Glutamatergic neuron (in vitro differentiated cells): ENCODE measurements at regions not wholly inside any gene's neighbourhood (a gene's known extent, or its start where the extent isn't known, plus 50 kb on each side); places are given as distances from the start of the nearest gene placed in this dataset.

Experiments
- DNase-seq: peaks from one replicate; pipeline ENCODE4 v3.0.0; 2022
- H3K27ac Mint-ChIP-seq: one replicate; pipeline ENCODE4 v1.8.0; 2020; ENCODE audit warnings: mild to moderate bottlenecking, mixed read lengths, inconsistent platforms; ENCODE audit not compliant: unreplicated experiment
- H3K27me3 Mint-ChIP-seq: one replicate; pipeline ENCODE4 v1.8.0; 2020; ENCODE audit warnings: mild to moderate bottlenecking, moderate library complexity, mixed read lengths, inconsistent platforms; ENCODE audit not compliant: unreplicated experiment
- H3K36me3 Mint-ChIP-seq: one replicate; pipeline ENCODE4 v1.8.0; 2020; ENCODE audit warnings: mild to moderate bottlenecking, mixed read lengths, inconsistent platforms; ENCODE audit not compliant: unreplicated experiment
- H3K4me1 Mint-ChIP-seq: one replicate; pipeline ENCODE4 v1.8.0; 2020; ENCODE audit warnings: mild to moderate bottlenecking, low read depth, mixed read lengths, inconsistent platforms; ENCODE audit not compliant: unreplicated experiment
- H3K4me3 Mint-ChIP-seq: one replicate; pipeline ENCODE4 v1.8.0; 2020; ENCODE audit warnings: mild to moderate bottlenecking, mixed read lengths, inconsistent platforms; ENCODE audit not compliant: unreplicated experiment
- H3K9me3 Mint-ChIP-seq: one replicate; pipeline ENCODE4 v1.8.0; 2020; ENCODE audit warnings: mild to moderate bottlenecking, moderate library complexity, mixed read lengths, inconsistent platforms; ENCODE audit not compliant: unreplicated experiment
- TF ChIP-seq, protein P1 (sequence below): fragments of 200-600 bp; sonication (generic); IDR thresholded peaks from one replicate; pipeline ENCODE4 v1.5.0; 2021; ENCODE audit not compliant: partially characterized antibody, unreplicated experiment

DNA sequence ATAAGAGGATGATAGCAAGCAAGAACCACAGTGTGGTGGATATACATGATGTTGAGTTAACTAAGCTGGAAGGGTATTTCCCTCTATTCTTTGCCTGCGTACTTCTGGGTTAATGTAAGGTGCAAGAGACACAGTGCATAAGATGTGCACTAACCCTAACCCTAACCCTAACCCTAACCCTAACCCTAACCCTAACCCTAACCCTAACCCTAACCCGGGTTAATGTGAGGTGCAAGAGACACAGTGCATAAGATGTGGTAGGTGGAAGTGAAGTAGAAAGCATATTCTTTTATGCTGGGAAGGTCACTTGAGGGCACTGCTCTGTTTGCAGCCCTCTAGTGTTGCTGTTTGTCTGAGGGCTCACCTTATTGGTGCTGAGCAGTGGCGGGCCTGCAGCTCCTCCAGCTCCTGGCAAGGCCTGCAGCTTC, 181.5 kb upstream of the ITGA4 start:
- Mint-ChIP-seq H3K36me3 (no peaks in the 10 kb centered on the region), H3K4me3 (no peak overlapping the region), H3K27ac (no peak overlapping the region)

DNA sequence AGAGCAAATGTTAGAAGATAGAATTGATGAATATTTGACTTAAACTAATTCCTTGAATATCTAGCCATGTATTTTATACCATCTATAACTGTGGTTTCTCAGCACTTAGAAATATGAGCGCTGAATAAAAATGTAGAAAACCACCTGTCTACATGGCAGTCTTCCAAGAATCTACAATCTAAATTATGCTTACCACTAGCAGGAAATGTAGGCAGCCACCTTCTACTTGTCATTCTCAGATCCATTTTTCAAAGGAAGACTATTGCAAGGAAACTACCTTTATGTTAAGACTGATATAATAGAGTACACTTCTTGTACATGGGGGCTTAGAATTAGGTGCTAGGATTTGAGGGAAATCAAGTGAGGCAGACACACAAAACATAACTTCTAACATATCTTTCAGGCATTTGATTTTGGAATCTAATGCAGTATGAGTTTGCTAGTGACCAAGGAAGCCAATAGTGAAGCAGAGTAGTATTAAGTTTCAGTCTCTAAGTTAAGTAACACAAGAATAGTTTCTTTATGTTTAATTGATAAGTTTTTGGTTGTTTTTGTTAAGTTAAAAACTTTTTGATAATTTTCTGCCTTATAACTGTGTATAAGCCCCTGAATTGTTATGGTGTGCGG, 175.9 kb upstream of the ITGA4 start:
- Mint-ChIP-seq H3K36me3 (no peaks in the 10 kb centered on the region), H3K9me3 (no peaks in the 10 kb centered on the region), H3K4me3 (no peak overlapping the region), H3K4me1 (no peaks in the 10 kb centered on the region), H3K27me3 (no peaks in the 10 kb centered on the region), H3K27ac (no peak overlapping the region)
- TF ChIP-seq, protein P1, sequence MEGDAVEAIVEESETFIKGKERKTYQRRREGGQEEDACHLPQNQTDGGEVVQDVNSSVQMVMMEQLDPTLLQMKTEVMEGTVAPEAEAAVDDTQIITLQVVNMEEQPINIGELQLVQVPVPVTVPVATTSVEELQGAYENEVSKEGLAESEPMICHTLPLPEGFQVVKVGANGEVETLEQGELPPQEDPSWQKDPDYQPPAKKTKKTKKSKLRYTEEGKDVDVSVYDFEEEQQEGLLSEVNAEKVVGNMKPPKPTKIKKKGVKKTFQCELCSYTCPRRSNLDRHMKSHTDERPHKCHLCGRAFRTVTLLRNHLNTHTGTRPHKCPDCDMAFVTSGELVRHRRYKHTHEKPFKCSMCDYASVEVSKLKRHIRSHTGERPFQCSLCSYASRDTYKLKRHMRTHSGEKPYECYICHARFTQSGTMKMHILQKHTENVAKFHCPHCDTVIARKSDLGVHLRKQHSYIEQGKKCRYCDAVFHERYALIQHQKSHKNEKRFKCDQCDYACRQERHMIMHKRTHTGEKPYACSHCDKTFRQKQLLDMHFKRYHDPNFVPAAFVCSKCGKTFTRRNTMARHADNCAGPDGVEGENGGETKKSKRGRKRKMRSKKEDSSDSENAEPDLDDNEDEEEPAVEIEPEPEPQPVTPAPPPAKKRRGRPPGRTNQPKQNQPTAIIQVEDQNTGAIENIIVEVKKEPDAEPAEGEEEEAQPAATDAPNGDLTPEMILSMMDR, result no peak
- DNase-seq, result no peak

More for the DNA sequence above, 181.5 kb upstream of the ITGA4 start:
- H3K27me3 Mint-ChIP-seq, result peaks cover 2% of the 10 kb centered on the region
- TF ChIP-seq, protein P1, result no peak
- H3K9me3 Mint-ChIP-seq, result no peaks in the 10 kb centered on the region
- no peaks in the 10 kb centered on the region for H3K4me1 Mint-ChIP-seq
- DNase-seq, result no peak

DNA sequence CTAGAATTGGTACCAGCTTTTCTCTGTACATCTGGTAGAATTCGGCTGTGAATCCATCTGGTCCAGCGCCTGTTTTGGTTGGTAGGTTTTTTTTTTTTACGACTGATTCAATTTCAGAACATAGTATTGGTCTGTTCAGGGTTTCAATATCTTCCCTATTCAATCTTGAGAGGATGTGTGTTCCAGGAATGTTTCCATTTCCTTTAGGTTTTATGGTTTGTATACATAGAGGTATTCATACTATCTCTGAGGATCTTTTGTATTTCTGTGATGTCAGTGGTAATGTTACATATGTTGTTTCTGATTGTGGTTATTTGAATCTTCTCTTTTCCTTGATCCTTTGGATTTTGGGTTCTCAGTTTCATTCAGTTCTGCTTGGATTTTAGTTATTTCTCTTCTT, 172.1 kb upstream of the ITGA4 start:
- Mint-ChIP-seq H3K9me3 (no peaks in the 10 kb centered on the region), H3K27me3 (no peaks in the 10 kb centered on the region), H3K36me3 (no peaks in the 10 kb centered on the region), H3K4me1 (no peaks in the 10 kb centered on the region), H3K27ac (no peak overlapping the region), H3K4me3 (no peak overlapping the region)
- DNase-seq, result no peak
- TF ChIP-seq, protein P1, result no peak

DNA sequence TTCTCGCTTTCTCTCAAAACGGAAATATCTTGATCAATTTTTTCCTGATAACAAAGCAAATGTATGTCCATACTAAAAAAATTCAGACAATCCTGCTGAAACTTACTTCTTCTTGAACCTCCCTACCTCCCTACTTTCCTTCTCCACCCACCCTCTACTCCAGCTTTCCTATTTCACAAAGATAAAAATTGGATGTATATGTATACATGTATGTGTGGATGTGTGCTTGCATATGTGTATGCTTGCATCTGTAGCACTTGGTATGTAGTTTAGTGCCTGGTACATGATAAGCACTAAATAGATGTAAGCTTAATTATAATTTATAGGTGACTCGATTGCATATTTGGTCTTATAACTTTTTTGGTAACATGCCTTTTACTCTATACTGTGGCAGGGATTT, 167.5 kb upstream of the ITGA4 start:
- Mint-ChIP-seq H3K4me1 (no peaks in the 10 kb centered on the region), H3K4me3 (no peak overlapping the region), H3K9me3 (peaks cover 3% of the 10 kb centered on the region), H3K27me3 (no peaks in the 10 kb centered on the region), H3K36me3 (peaks cover 4% of the 10 kb centered on the region), H3K27ac (no peak overlapping the region)
- TF ChIP-seq, protein P1, result no peak
- DNase-seq, result no peak

DNA sequence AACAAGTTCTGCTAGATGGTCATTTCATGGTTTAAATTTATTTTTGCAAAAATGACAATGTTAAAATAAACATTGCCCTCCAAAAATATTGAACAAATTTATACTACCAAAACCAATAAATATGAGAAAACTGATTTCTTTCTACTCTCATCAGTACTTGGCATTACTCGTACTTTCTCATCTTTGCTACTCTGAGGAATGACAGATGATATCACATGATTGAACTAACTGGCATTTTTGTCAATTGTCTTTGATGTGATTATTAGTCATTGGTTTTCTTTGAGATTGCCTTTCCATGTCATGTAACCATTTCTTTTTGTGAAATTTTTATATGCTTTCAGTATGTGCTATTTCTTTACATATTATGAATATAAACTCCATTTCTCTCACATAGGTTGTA, 167.0 kb upstream of the ITGA4 start:
- H3K9me3 Mint-ChIP-seq, result peaks cover 3% of the 10 kb centered on the region
- no peaks in the 10 kb centered on the region for H3K27me3 Mint-ChIP-seq
- no peak overlapping the region for H3K4me3 Mint-ChIP-seq
- no peak for DNase-seq
- TF ChIP-seq, protein P1, result no peak
- H3K27ac Mint-ChIP-seq, result no peak overlapping the region
- H3K36me3 Mint-ChIP-seq, result peaks cover 4% of the 10 kb centered on the region
- H3K4me1 Mint-ChIP-seq, result no peaks in the 10 kb centered on the region
